Hematopoietic multipotent progenitor cell (in vitro differentiated cells): ENCODE measurements at regions not wholly inside any gene's neighbourhood (a gene's known extent, or its start where the extent isn't known, plus 50 kb on each side); places are given as distances from the start of the nearest gene placed in this dataset.

Experiments used
- DNase-seq, 3 donors: peaks; one replicate each; pipeline ENCODE4 v3.0.0-alpha.2; 2011 to 2015; ENCODE audit warnings: low read depth in 2 of 3, low spot score in 2 of 3

DNA sequence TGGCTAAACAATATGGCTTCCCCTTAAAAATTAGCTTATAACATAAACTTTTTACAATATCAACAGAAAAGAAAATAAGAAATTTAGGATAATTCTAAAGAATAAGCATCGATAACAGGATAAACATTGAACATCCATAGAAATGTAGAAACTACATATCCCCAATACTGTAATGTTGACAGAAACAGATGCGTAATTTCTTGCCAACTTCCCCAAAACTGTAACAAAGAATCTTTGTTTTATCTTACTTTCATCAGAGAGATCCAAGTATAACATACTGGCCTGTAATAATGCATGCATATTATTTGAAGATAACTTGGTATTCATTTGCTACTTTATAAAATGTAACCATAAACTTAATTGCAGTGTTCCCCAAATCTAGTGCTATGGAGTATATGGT, 339.9 kb downstream of the ARL4A start:
- no peak for DNase-seq

DNA sequence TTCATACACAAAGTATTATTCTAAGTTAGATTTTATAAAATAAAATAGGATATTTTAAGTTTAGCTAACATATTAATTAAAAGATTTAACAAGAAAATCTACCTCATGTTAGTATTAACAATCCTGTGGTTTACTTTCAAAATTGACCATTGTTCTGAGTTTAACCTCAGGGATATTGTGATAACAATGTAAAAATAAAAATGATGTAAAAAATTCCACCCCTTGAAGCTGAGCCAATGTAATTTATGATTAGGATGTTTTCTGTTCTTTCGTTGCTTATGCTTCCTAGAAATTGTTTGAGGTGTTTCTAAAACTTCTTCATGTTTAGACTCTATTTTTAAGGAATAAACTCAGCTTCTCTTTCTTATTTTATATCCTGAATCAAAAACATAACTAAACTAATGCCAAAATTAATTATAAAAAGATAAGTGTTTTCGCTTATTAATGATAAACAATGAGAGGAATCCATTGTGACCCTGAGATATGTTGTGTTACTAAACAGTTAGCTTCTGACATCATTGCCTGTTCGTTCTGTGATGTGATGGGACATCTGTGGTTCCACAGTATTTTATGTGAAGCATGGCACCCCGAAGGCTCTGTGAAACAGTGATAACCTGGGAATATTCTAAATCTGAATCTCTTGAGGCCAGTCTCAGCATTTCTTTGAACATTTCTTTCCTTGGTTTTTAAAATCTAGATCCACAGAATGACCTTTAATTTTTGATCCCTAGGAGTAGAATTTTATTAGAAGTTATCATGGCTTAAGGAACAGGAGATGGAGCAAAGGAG, 340.8 kb downstream of the ARL4A start:
- DNase-seq: no peak

GRCh38 chr7:13028825-13029099, 341.3 kb downstream of the ARL4A start:
- no peak for DNase-seq

GRCh38 chr7:13031468-13031867, 344.0 kb downstream of the ARL4A start:
- DNase-seq: no peak

DNA sequence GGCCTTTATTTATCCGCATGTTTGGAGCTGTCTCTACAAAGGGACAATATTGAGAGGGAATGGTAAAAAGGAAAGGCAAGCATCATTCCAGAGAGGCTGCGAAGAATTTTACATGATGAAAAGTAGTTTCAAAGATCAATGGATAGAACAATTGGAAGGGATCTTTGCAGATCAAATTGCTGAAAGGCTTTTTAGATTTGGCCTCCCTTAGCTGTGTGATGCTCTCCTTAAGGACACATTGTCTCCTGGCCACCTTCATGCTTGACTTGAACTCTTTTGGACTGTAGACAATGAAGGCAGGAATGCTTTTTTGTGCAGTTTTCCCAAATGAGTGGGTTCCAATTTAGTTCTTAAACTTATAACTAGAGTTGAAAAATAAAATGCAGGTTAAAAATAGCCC, 344.7 kb downstream of the ARL4A start:
- no peak for DNase-seq

GRCh38 chr7:13032576-13032975, 345.1 kb downstream of the ARL4A start:
- no peak for DNase-seq

- DNase-seq: no peak
Observed at GRCh38 chr7:13034693-13035092, 347.3 kb downstream of the ARL4A start.

GRCh38 chr7:13035233-13035632, 347.8 kb downstream of the ARL4A start:
- DNase-seq: no peak

GRCh38 chr7:13036256-13036780, 348.9 kb downstream of the ARL4A start:
- DNase-seq: no peak

- no peak for DNase-seq
Observed at GRCh38 chr7:13037216-13037615, 349.8 kb downstream of the ARL4A start.

DNA sequence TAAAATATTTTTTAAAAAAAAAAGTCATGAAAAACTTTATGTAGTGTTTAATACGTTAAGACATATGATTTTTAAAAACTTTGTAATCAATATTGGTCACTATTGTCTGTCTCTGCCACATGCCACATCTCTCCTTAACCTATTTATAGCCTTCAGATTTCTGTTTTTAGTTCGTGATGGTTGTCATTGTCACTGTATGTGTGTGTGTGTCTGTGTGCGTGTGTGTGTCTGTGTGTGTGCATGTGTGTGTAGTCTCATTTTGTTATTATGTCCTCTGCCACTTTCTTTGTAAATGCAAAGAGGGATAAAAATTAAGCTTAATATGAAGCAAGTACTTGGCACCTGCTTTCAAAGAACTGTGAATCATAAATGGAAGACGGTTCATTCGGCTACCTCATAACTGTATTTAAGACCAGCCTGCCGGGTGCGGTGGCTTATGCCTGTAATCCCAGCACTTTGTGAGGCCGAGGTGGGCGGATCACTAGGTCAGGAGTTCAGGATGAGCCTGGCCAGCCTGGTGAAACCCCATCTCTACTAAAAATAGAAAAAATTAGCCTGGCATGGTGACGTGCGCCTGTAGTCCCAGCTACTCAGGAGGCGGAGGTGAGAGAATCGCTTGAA, 354.0 kb downstream of the ARL4A start:
- no peak for DNase-seq

DNA sequence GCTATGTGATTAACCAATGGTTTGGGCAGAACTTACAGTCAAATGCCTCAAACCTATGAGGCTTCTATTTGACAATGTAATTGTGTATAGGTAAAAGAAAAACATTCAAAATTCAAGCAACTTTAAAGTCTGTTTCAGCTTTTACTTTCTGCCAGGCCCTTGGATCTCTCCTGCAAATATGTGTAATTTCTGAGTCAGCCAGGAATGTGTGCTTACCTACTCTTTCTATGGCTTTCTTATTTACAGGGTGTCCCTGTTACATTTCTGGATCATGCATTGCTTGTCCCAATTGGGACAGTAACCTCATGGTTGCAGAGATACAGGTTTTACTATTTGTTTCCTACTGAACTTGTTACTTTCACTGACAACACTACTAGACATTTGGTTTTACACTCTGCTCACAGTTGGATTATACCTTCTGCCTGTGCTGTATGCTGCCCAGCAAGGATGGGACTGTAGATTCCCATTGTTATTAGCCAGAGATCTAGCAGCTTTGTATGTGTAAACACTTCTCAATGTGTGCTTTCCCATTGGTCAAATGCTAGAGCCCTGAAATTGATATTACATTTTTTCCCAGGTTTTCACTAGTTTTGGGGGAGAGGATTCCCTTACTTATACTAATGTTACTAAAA, 355.3 kb downstream of the ARL4A start:
- no peak for DNase-seq

GRCh38 chr7:13044309-13044708, 356.9 kb downstream of the ARL4A start:
- DNase-seq: no peak

DNA sequence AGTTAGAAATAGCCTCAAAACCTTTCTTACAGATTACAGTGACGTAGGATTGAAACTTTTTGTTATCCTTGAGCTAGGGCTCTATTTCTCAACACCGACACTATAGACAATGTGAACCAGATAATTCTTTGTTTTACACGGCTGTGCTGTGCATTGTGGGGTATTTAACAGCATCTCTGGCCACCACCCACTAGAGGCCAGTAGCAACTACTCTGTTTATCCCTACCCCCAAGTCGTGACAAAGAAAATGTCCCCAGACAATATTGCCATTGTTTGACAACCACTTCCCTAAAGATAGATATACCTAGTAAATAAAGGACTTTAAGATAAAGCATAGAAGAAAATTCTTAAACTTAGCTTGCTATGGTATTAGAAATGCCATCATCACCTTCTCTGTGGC, 359.6 kb downstream of the ARL4A start:
- no peak for DNase-seq

DNA sequence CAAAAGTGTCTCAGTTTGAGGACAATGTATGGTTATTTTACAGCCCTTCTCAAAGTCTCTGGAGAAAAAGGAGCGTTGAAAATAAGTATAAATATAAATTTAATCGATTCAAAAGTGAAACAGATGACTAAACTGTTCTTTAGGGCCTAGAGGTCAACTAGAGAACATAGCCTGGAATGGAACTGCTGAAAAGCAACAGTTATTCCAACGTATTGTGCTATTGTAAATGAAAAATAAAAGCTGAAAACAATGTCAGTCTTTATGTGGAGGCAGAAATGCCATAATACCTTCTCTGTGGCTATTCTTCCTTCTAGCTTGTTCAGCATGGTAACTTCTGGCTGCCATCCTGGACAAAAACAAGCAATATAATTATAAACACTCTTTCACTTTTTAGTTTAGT, 362.5 kb downstream of the ARL4A start:
- no peak for DNase-seq

DNA sequence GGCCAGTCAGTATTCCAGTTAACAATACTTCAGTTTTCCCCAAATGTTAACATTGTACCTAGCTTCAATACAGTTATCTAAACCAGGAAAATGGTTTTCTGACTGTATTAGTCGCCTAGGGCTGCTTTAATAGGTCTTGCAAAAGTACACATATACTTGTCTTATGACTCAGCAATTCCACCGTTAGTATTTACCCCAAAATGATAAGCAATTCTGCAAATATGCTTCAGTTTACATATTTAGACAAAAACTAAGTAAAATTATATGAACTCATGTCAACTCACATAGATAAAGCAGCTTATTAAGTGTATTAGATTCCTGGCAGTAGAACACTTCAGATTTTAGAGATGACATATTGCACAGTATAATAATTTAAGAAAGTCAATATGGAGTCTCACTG, 363.3 kb downstream of the ARL4A start:
- no peak for DNase-seq

- peak in 1 of 3 donors; percentile 42 for DNase-seq
Observed at GRCh38 chr7:13055732-13056368, 368.4 kb downstream of the ARL4A start.

DNA sequence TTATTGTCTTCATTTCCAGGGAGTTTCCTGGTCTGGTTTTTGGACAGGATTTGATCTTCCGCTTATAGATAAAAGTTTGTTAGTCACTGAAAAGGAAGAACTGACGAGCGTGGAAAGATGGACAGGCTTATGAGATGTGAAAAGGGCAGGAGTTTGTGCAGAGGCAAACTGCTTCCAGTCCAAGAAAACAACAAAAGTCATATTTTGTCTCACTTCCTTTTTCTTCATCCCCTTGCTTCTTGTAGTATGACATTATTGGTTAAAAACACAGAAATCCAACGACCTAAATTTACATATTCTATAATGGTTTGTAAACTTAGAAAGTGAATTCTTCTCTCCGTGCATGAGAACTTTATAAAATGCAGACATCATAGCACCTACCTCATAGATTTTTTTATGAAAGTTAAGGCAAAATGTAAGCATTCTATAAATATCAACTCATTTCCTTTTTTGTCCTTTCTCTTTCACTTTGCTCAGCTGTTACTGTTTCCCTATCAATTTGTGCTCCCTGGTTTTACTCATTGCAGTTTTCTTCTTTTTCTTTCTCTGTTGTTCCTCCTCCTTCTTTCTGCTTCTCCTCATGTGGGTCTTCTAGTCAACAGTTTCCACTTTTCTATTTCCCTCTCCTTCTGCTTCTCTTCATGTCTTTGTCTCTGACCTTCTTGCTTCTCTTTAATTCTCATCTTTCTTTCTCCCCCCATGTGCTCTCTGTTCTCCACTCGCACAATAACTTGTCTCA, 370.2 kb downstream of the ARL4A start:
- peak in 1 of 3 donors; percentile 26 for DNase-seq

DNA sequence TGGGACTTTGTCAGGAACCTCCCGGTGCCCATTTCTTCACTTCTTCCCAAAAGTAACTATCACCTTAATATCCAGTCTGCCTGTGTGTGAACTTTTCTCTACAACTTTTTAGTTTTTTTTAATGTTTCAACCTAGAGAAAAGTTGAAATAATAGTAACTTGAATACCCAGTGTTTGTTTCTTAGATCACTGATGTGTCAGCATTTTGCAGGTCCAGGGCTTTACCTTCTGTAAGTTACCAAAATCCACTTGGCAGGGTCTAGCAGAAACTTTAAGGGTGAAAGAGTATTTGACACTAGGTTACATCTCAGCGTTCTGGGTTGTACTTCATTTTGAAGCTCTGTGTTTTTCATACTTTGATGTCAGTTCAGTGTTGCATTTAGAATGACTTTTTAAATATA, 372.7 kb downstream of the ARL4A start:
- DNase-seq: no peak

DNA sequence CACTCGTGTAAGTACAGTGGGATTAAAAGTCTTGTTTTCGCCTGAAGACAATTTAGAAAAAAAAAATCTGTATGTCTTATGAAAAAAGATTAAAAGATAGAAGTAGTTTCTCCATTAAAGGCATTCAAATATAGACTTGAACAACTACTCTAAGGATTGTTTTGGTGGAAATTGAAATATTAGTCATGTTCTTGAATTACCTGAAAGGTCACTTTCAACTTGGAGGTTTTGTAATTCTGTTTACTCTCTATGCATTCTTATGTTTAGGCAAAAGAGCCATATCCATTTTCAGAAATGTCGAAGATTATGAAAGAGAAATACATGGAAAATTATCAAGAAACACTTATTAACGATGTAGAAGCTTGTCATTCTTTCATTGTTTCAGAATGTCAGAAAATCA, 373.7 kb downstream of the ARL4A start:
- DNase-seq: no peak

DNA sequence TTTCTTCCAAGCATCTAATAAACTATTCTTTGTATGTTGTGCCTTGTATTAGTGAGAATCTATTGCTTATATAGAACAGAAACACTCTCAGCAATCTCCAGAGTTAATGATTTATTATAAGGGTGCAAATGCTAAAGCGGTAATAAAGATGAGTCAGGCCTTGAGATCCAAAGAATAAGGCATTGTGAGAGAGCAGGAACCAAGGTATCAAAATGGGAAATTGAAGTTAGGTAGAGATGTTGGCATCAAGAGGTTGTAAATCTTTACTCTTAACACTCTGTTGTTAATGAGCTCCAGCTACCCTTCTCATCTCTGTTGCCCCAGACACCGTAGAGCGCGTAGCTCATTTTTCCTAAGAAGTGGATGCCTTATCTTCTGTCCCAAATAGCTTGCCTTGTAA, 375.2 kb downstream of the ARL4A start:
- DNase-seq: no peak
